Transverse colon (tissue), 4 donors: ENCODE measurements at regions not wholly inside any gene's neighbourhood (a gene's known extent, or its start where the extent isn't known, plus 50 kb on each side); places are given as distances from the start of the nearest gene placed in this dataset.

Experiments used
- DNase-seq: peaks from one replicate; pipeline ENCODE4 v3.0.0-alpha.2; 2019
- H3K27ac ChIP-seq, 4 donors: fragments of 200-600 bp; sonication (generic); 2 replicates each; pipeline ENCODE4 v1.5.1; 2016 to 2018; ENCODE audit warnings: inconsistent platforms in 4 of 4
- H3K27me3 ChIP-seq: fragments of 200-600 bp; sonication (generic); 2 replicates; pipeline ENCODE4 v1.5.1; 2017; ENCODE audit warnings: inconsistent platforms
- H3K36me3 ChIP-seq, 4 donors: fragments of 200-600 bp; sonication (generic); 2 replicates each; pipeline ENCODE4 v1.5.1; 2017 to 2019; ENCODE audit warnings: inconsistent platforms in 4 of 4
- H3K4me1 ChIP-seq, 4 donors: fragments of 200-600 bp; sonication (generic); 2 replicates each; pipeline ENCODE4 v1.5.1; 2017 to 2020; ENCODE audit warnings: inconsistent platforms in 4 of 4
- H3K4me3 ChIP-seq, 4 donors: fragments of 200-600 bp; sonication (generic); 1 replicate in 1 of 4; 2 replicates in 3 of 4; pipeline versions ENCODE4 v1.5.1 to v1.6.1; 2017 to 2019; ENCODE audit warnings: inconsistent platforms in 4 of 4
- H3K9me3 ChIP-seq, 2 donors: fragments of 200-600 bp; sonication (generic); 2 replicates each; pipeline ENCODE4 v1.5.1; 2017 to 2019; ENCODE audit warnings: inconsistent platforms in 2 of 2
- EP300 ChIP-seq: sonication (generic); formaldehyde crosslinking; IDR thresholded peaks from one replicate; pipeline ENCODE4 v1.6.1; 2017; ENCODE audit warnings: antibody characterized with exemption, low read depth
- POLR2A ChIP-seq: fragments of 450-650 bp; IDR thresholded peaks from one replicate; pipeline ENCODE4 v1.6.1; 2016; ENCODE audit warnings: antibody characterized with exemption, mild to moderate bottlenecking, moderate library complexity
- POLR2AphosphoS5 ChIP-seq, 3 donors: sonication (generic); formaldehyde crosslinking; IDR thresholded peaks; one replicate each; pipeline ENCODE4 v1.6.1; 2016; ENCODE audit warnings: antibody characterized with exemption in 3 of 3
- WGBS, 2 donors: methylation state at CpG; one replicate each; pipeline ENCODE4 v1.1.5; 2018; ENCODE audit warnings: low coverage in 1 of 2; 5-methylcytosine and 5-hydroxymethylcytosine counted together
- in situ Hi-C, 4 donors: fragments of 200-750 bp; cut with MboI; loops; one replicate each; pipeline versions ENCODE4 v1.15.0 to v1.15.1; 2017; ENCODE audit warnings: low sequenced_read_pairs in 3 of 4, low pct_ligation_motif_present in 1 of 4, low pct_unique_long_range_greater_than_20kb in 1 of 4
- intact Hi-C: fragments of 100-400 bp; cut with DNase I; formaldehyde crosslinking; loops from one replicate; pipeline ENCODE4 v1.15.1; 2023; ENCODE audit warnings: low total_unique reads
- TF ChIP-seq, protein P1 (sequence below), 5 experiments: fragments of 200-600 bp in 3 of 5; fragments of 450-650 bp in 2 of 5; sonication (generic) in 3 of 5; IDR thresholded peaks; 1 replicate in 2 of 5; 2 replicates in 3 of 5; pipeline ENCODE4 v1.5.1; 2016 to 2017; ENCODE audit warnings: antibody characterized with exemption in 5 of 5, inconsistent platforms in 3 of 5, mild to moderate bottlenecking in 2 of 5, moderate library complexity in 1 of 5

DNA sequence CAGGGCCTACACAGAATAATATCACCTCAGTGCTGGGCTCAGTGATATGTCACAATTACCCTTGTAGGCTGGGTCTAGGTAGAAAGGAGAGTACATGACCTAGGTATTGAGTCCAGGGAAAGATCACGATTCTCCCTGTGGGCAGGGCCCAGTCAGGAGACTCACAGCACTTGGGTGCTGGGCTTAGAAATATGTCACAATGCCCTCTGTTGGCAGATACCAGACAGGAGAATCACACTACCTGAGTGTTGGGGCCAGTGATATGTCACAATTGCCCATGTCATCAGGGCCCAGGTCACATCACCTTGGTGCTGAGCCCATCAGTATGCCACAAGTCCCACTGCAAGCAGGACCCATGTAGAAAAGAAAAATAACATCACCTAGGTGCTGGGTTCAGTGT, 2105.5 kb downstream of the TP53TG3F start:
- intact Hi-C loops (no loop called here), in situ Hi-C loops (no loop called here)
- 50 to 80% methylated on average over 1 of the region's 1 CpG for WGBS, 2 donors
- no peak overlapping the region for H3K27ac ChIP-seq
- no peak overlapping the region for H3K4me3 ChIP-seq
- no peaks in the 10 kb centered on the region for H3K9me3 ChIP-seq
- DNase-seq = no peak
- no peaks in the 10 kb centered on the region for H3K4me1 ChIP-seq
- no peaks in the 10 kb centered on the region for H3K27me3 ChIP-seq
- TF ChIP-seq, protein P1, sequence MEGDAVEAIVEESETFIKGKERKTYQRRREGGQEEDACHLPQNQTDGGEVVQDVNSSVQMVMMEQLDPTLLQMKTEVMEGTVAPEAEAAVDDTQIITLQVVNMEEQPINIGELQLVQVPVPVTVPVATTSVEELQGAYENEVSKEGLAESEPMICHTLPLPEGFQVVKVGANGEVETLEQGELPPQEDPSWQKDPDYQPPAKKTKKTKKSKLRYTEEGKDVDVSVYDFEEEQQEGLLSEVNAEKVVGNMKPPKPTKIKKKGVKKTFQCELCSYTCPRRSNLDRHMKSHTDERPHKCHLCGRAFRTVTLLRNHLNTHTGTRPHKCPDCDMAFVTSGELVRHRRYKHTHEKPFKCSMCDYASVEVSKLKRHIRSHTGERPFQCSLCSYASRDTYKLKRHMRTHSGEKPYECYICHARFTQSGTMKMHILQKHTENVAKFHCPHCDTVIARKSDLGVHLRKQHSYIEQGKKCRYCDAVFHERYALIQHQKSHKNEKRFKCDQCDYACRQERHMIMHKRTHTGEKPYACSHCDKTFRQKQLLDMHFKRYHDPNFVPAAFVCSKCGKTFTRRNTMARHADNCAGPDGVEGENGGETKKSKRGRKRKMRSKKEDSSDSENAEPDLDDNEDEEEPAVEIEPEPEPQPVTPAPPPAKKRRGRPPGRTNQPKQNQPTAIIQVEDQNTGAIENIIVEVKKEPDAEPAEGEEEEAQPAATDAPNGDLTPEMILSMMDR (IDR thresholded peaks at IDR 0.05) = no peak
- TF ChIP-seq POLR2AphosphoS5 (IDR thresholded peaks at IDR 0.05) = no peak
- no peak for TF ChIP-seq POLR2A
- TF ChIP-seq EP300 = no peak
- H3K36me3 ChIP-seq = no peaks in the 10 kb centered on the region

DNA sequence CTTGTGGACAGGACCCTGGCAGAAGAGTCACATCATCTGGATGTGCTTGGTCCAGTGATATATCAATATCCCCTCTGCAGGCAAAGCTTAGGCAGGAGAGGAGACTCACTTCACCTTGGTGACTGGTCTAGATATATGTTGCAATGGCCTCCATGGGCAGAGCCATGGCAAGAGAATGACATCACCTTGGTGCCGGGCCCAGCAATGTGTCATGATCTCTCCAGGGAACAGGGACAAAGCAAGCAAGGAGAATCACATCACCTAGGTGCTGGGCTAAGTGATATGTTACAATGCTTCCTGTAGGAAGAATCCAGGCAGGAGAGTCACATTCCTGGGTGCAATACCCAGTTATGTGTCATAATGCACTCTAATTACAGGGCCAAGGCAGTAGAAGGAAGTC, 2106.2 kb downstream of the TP53TG3F start:
- Histone ChIP-seq H3K4me3 (no peak overlapping the region), H3K9me3 (no peaks in the 10 kb centered on the region), H3K4me1 (no peaks in the 10 kb centered on the region), H3K36me3 (no peaks in the 10 kb centered on the region), H3K27me3 (no peaks in the 10 kb centered on the region), H3K27ac (no peak overlapping the region)
- TF ChIP-seq, protein P1 (IDR thresholded peaks at IDR 0.05) = no peak
- TF ChIP-seq POLR2A (no peak), EP300 (no peak), POLR2AphosphoS5 (IDR thresholded peaks at IDR 0.05) (no peak)
- intact Hi-C loops = no loop called here
- DNase-seq = no peak
- 79% methylated on average over 1 of the region's 1 CpG; no CpG with 5 or more reads in 1 of the 2 donors for WGBS, 2 donors
- in situ Hi-C loops = no loop called here

DNA sequence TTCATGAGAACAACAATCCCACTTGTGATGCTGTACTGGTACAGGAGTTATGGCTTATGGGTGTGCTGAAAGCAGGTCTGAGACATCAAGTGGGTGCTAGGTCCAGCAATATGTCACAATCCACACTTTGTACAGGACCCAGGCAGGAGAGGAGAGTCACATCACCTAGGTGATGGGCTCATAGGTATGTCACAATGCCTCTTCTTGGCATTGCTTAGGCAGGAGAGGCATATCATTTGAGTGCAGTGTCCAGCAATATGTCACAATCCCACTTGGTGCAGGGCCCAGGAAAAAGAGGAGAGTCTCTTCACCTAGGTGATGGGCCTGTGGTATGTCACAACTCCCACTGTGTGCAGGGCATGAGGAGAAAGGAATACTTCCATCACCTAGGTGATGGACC, 2110.0 kb downstream of the TP53TG3F start:
- Histone ChIP-seq H3K36me3 (no peaks in the 10 kb centered on the region), H3K27ac (no peak overlapping the region), H3K4me1 (no peaks in the 10 kb centered on the region), H3K4me3 (no peak overlapping the region), H3K9me3 (no peaks in the 10 kb centered on the region), H3K27me3 (no peaks in the 10 kb centered on the region)
- DNase-seq = no peak
- intact Hi-C loops (no loop called here), in situ Hi-C loops (no loop called here)
- TF ChIP-seq, protein P1 (IDR thresholded peaks at IDR 0.05) = no peak
- TF ChIP-seq POLR2AphosphoS5 (IDR thresholded peaks at IDR 0.05) = no peak
- TF ChIP-seq POLR2A = no peak
- TF ChIP-seq EP300 = no peak

- TF ChIP-seq, protein P1 (IDR thresholded peaks at IDR 0.05) = no peak
- TF ChIP-seq EP300 (no peak), POLR2A (no peak), POLR2AphosphoS5 (IDR thresholded peaks at IDR 0.05) (no peak)
- DNase-seq = no peak
- H3K27me3 ChIP-seq = no peaks in the 10 kb centered on the region
- in situ Hi-C loops = no loop called here
- no peaks in the 10 kb centered on the region for H3K4me1 ChIP-seq
- H3K36me3 ChIP-seq = no peaks in the 10 kb centered on the region
- H3K4me3 ChIP-seq = no peak overlapping the region
- intact Hi-C loops = no loop called here
- no peaks in the 10 kb centered on the region for H3K9me3 ChIP-seq
- H3K27ac ChIP-seq = no peak overlapping the region
- WGBS, 2 donors = 41 to 100% methylated on average over 1 to 2 of the region's 2 CpGs
Observed at GRCh38 chr16:35570946-35571345, 2111.5 kb downstream of the TP53TG3F start.
